WERI-Rb-1 (cell line): ENCODE measurements at regions not wholly inside any gene's neighbourhood (a gene's known extent, or its start where the extent isn't known, plus 50 kb on each side); places are given as distances from the start of the nearest gene placed in this dataset.
"Not testable (repeated sequence)": the region's sequence is repeated elsewhere in the genome, so short reads cannot be mapped to it uniquely, and the experiment has no call there.

Source experiments
- DNase-seq: peaks from one replicate; pipeline ENCODE4 v3.0.0-alpha.2; 2020
- H3K27ac ChIP-seq: fragments of 250-450 bp; sonication (Bioruptor Pico); 2 replicates; pipeline ENCODE4 v1.5.1; 2020; ENCODE audit warnings: mild to moderate bottlenecking, moderate library complexity
- H3K27me3 ChIP-seq: fragments of 250-450 bp; sonication (Bioruptor Pico); 2 replicates; pipeline ENCODE4 v1.5.1; 2021; ENCODE audit warnings: mild to moderate bottlenecking, low read depth, moderate library complexity; ENCODE audit not compliant: insufficient read depth, severe bottlenecking
- H3K36me3 ChIP-seq: fragments of 250-450 bp; sonication (Bioruptor Pico); 2 replicates; pipeline ENCODE4 v1.5.1; 2020; ENCODE audit warnings: mild to moderate bottlenecking, moderate library complexity
- H3K4me3 ChIP-seq: 2 replicates; pipeline ENCODE4 v1.5.1; 2011; ENCODE audit warnings: low read depth, mild to moderate bottlenecking, control low read depth, low read length
- H3K9me3 ChIP-seq: fragments of 250-450 bp; sonication (Bioruptor Pico); 2 replicates; pipeline ENCODE4 v1.5.1; 2021; ENCODE audit warnings: mild to moderate bottlenecking, moderate library complexity; ENCODE audit not compliant: severe bottlenecking
- TF ChIP-seq, protein P1 (sequence below): IDR thresholded peaks from 2 replicates; pipeline ENCODE4 v1.5.1; 2011; ENCODE audit warnings: low read depth, mild to moderate bottlenecking, control low read depth, inconsistent platforms, low read length

DNA sequence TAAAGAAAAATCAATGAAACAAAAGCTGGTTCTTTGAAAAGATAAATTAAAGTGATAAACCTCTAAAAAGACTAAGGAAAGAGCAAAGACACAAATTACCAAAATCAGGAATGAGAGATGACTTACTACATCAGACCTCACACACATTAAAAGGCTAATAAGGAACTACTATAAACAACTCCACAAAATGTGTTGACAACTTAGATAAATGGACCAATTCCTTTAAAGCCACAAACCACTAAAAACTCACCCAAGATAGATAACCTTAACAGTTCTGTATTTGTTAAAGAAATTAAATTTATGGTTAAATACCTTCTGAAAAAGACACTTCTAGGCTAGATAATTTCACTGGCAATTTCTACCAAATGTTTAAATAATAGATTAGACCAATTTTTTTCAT is 170.4 kb downstream of the SMAD6 start:
- H3K27ac ChIP-seq, result no peak overlapping the region

DNA sequence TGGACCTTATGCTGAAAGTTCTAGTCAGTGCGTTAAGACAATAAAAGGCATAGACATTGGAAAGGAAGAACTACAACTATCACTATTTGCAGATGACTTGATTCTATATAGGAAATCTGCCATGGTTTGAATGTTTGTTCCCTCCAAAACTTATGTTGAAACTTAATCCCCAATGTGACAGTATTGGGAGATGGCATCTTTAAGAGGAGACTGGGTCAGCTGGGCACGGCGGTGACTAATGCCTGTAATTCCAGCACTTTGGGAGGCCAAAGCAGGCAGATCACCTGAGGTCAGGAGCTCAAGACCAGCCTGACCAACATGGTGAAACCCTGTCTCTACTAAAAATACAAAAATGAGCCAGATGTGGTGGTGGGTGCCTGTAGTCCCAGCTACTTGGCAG is 171.3 kb downstream of the SMAD6 start:
- DNase-seq, H3K27ac ChIP-seq, H3K27me3 ChIP-seq, H3K9me3 ChIP-seq, H3K36me3 ChIP-seq, H3K4me3 ChIP-seq: not testable (repeated sequence)

More for the DNA sequence above, 170.4 kb downstream of the SMAD6 start:
- Histone ChIP-seq H3K27me3 (no peaks in the 10 kb centered on the region), H3K9me3 (no peaks in the 10 kb centered on the region), H3K36me3 (no peaks in the 10 kb centered on the region), H3K4me3 (no peak overlapping the region)
- DNase-seq, result no peak
- TF ChIP-seq, protein P1, sequence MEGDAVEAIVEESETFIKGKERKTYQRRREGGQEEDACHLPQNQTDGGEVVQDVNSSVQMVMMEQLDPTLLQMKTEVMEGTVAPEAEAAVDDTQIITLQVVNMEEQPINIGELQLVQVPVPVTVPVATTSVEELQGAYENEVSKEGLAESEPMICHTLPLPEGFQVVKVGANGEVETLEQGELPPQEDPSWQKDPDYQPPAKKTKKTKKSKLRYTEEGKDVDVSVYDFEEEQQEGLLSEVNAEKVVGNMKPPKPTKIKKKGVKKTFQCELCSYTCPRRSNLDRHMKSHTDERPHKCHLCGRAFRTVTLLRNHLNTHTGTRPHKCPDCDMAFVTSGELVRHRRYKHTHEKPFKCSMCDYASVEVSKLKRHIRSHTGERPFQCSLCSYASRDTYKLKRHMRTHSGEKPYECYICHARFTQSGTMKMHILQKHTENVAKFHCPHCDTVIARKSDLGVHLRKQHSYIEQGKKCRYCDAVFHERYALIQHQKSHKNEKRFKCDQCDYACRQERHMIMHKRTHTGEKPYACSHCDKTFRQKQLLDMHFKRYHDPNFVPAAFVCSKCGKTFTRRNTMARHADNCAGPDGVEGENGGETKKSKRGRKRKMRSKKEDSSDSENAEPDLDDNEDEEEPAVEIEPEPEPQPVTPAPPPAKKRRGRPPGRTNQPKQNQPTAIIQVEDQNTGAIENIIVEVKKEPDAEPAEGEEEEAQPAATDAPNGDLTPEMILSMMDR, result no peak

DNA sequence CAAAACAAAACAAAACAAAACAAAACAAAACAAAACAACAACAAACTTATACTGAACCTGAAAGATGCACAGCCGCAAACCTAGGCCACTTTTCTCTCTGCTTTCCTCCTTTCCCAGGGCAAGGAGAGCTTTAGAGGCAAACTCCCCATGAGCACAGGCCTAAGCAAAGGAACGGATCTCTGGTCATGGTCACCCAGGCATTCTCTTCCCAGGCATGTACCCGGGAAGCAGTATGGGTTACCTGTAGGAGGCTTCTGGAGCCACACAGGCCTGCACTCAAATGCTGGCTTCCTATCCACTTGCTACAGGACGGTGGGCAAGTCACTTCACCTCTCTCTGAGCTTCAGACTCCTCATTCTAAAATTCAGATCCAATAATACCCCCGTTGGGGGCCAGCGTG is 171.8 kb downstream of the SMAD6 start:
- no peak for DNase-seq
- no peaks in the 10 kb centered on the region for H3K27me3 ChIP-seq
- TF ChIP-seq, protein P1, result no peak
- H3K4me3 ChIP-seq, result no peak overlapping the region
- H3K36me3 ChIP-seq, result no peaks in the 10 kb centered on the region
- no peak overlapping the region for H3K27ac ChIP-seq
- no peaks in the 10 kb centered on the region for H3K9me3 ChIP-seq

DNA sequence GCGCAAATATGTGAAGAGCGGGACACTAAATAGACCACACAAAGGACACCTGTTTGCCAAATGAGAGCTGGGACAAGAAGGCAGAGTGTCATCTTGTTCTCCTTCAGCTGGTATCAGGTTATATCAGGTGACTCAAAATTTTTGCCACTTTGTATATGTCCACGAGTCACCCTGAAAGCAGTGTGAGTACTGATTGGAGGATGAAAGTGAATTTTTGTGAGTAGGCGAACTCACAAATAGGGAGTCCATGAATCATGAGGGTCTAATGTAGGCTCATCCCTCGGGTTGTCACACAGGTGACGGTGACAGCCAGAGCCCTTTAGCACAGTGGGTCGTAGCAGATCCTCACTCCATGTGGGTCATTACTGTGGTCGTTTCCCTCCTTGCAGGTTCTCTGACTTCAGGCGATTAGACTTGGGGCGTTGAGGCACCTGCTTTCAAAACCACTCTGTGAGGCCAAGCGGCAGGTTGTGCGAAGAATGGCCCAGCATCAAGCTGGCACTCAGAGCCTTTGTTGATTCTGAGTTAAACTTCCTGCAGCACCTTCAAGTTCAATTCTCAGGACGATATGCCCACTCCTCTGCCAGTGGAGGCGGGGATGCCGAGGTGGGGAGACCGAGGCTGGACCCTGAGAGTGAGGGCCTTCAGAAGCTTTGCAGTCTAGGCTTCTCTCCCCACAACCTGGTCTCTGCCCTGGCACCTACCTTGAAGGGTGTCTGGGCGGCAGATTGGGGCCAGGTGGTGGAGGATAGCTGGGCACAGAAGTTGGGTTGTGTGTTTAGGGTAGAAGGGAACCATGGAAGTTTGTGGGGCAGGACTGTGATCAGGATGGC is 173.8 kb downstream of the SMAD6 start:
- no peak overlapping the region for H3K4me3 ChIP-seq
- no peaks in the 10 kb centered on the region for H3K9me3 ChIP-seq
- no peaks in the 10 kb centered on the region for H3K36me3 ChIP-seq
- H3K27me3 ChIP-seq, result no peaks in the 10 kb centered on the region
- no peak for DNase-seq
- no peak overlapping the region for H3K27ac ChIP-seq
- TF ChIP-seq, protein P1, result no peak

DNA sequence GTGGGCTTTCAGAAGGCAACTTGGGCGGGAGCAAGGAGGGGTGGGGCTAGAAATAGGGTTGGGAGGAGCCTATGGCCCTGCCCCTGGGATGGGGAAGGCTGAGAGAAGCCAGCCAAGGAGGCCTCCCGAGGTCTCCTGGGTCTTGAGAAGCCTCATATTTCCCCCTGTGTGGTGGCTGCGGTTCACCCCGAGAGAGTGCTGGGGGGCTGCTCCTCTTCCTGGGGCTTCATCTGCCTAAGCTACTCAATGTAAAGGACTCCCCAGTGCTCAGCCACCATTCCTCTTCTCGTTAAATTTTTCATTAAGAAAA is 174.3 kb downstream of the SMAD6 start:
- Histone ChIP-seq H3K27me3 (no peaks in the 10 kb centered on the region), H3K4me3 (no peak overlapping the region), H3K36me3 (no peaks in the 10 kb centered on the region), H3K9me3 (no peaks in the 10 kb centered on the region), H3K27ac (no peak overlapping the region)
- DNase-seq, result no peak
- TF ChIP-seq, protein P1, result no peak

DNA sequence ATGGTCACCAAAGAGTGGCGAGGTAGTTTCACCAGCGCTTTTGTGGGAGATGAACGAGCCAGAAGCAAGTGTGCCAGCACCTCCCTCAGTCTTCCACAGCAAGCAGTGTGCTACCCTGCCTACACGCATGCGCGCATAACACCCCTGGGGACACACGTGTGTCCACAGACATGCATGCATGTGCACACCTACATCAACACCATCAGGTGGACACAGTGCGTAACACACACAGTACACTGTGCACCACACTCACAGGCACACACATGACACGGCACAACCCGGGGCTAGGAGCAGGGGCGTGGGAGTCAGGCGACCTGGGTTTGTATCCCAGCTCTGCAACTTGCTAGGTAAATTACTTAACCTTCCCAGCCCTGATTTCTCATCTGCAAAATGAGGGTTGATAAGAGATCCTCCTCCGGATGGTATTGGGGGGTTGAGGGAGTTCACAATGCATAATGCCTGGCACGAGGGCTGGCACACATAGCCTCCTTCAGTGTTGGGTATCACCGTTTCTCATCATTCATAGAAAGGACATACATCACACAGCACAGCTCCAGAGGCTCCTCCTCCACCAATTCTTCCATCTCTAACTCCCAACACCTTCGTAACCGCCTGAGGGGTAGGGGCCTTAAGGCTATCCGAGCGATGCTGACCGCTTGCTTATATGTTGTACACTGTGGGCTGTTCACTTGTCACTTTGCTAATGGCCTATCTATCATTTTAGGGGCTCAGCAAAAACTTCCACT is 174.9 kb downstream of the SMAD6 start:
- H3K9me3 ChIP-seq, result no peaks in the 10 kb centered on the region
- TF ChIP-seq, protein P1, result no peak
- no peak overlapping the region for H3K4me3 ChIP-seq
- DNase-seq, result no peak
- H3K36me3 ChIP-seq, result no peaks in the 10 kb centered on the region
- H3K27ac ChIP-seq, result no peak overlapping the region
- H3K27me3 ChIP-seq, result no peaks in the 10 kb centered on the region
